HPDE6-E6E7 (cell line): ENCODE measurements at regions not wholly inside any gene's neighbourhood (a gene's known extent, or its start where the extent isn't known, plus 50 kb on each side); places are given as distances from the start of the nearest gene placed in this dataset.
"Not testable (repeated sequence)": the region's sequence is repeated elsewhere in the genome, so short reads cannot be mapped to it uniquely, and the experiment has no call there.

ENCODE experiments used
- DNase-seq: peaks from one replicate; pipeline ENCODE4 v3.0.0; 2011; ENCODE audit warnings: missing footprints; ENCODE audit errors: extremely low spot score

DNA sequence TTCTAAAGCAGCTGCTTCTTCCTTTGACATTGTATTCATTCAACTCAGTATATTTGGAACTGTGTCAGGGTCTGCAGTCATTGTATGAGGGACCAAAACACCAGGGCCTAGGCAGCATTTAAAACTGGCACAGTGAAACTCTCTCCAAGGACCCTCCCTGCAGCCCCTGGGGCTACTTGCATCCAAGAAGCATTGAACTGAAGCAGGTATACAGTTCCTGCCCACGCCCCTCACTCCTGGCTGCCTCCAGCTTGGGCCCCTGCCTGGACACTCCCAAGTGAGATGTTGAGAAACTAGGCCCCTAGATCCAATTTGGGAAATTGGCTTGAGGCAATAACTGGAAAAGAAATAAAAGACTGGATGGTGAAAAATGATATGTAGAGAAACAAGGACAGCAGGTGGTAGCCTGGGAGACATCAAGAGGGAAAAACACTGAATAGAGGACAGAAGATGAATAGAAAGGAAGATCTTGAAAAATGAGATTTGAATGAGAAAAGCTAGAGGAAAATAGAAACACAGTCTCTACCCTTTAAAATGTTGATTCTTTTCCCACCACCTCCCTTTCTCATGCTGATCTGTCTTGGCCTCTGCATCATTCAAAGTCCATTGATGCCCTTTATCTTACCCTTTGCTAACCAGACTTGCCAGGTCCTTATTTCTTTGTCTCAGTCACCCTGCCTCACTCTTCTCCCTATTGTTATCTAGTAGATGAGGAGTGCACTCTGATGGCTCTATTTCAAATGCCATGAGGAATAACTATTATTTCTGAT lies 368.8 kb upstream of the CDH8 start:
- no peak for DNase-seq

DNA sequence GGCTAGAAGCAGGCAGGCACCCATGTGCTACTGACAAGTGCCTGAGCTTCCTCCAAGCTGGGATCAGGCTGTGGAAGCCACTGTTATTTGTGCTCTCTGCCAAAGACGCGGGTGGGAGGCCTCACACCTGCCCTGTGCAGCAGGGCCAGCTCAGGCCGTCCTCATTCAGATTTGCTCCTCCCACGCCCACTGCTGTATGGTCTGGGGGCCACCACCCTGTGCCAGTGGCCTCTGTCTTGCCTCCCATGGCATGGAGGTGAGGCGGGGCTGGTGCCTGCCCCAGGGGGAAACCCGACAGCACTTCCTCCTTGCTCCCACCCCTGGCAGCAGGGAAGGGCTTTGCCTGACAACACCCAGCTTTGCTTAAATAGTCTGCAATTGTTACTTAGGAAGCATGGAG lies 356.5 kb upstream of the CDH8 start:
- no peak for DNase-seq

DNA sequence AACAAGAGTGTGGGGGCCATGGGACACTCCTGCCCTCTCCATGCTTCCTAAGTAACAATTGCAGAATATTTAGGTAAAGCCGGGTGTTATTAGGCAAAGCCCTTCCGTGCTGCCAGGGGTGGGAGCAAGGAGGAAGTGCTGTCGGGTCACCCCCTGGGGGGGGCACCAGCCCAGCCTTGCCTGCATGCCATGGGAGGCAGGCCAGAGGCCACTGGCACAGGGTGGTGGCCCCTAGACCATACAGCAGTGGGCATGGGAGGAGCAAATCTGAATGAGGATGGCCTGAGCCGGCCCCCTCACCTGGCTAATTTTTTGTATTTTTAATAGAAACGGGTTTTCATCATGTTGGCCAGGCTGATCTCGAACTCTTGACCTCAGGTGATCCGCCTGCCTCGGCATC lies 355.7 kb upstream of the CDH8 start:
- DNase-seq, result no peak

DNA sequence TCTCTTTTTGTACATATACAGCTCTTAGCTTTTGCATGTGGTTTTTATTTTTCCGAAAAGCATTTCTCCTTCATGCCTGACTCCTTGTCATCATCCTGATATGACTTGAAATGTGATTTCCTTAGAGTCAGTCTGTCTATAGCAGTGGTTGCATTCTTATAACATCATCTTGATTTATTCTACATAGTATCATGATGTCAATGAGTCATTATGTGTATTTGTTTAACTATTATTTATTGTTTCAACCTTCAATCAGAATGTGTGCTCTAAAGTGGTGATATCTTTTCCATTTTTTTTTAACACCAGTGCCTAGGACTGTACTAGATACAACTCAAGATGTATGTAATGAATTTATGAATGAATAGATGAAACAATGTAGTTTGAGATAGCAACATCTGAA lies 354.9 kb upstream of the CDH8 start:
- no peak for DNase-seq

DNA sequence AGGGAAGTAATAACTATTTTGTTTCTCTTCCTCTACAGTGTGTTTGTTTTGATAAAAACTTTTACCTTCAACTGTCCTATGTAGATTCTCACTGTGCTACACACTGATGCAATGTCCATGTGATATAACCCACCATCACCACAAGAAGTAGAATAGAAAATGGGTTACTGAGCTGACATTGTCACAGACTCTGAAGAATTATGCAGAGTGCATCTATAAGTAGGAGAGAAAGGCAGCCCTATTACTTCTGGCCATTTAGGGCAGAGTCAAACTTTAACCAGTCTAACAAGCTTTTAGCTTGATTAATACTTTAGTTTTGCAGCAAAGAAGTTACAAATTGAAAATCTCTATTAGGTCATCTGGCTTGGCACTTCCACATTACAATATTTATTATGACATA lies 354.0 kb upstream of the CDH8 start:
- DNase-seq, result no peak

DNA sequence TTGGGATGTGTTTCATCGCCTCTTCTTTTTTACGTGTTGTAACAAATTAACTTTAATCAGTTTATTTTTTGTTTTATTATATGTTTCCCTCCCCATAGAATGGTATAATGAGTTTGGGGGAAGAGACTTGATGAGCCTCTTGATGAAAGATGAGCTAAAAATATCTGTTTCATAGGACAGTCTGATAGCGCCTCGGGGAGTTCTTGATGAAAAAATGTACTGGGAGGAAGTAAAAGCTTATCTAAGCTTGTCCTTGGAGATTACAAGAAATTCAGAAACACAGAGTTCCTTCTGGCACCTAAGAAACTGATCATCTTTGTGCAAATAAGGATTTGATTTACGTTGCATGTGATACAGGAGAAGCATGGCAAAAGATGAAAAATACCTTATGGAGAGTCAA lies 350.2 kb upstream of the CDH8 start:
- DNase-seq, result no peak

DNA sequence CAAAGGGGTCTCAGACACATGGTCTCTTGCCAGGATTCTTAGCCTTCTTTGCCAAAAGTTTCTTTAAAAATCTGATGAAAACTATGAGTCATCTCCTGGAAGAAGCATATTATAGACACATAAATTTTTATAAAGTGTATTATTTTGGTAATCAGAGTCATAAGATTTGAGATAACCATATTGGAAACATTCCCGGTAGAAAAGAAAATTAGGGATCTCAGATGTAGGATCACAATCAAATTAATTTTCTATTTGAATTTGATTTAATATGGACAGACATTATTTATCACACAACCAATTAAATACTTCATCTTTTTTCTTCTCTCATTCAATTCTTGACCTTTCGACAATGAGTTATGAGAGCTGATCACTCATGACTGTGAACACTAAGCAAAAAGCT lies 347.7 kb upstream of the CDH8 start:
- no peak for DNase-seq

DNA sequence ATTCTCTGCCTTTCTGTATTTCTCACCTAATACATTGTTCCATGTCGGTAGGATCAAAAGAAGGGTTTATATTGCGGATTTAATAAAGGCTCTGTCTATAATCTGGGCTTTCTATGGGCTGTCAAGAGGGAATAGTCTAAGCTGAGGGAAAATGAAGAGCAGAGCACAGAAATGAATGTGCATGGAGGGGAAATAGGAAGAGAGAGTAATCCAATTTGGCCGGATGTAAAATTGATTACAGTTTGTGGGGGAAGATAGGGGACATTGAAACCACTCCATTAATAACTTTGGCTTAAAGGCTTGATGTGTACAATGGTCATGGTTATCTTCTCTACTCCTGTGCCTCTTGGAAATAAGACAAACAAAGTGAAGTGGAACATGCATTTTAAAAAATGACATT lies 334.2 kb upstream of the CDH8 start:
- no peak for DNase-seq

DNA sequence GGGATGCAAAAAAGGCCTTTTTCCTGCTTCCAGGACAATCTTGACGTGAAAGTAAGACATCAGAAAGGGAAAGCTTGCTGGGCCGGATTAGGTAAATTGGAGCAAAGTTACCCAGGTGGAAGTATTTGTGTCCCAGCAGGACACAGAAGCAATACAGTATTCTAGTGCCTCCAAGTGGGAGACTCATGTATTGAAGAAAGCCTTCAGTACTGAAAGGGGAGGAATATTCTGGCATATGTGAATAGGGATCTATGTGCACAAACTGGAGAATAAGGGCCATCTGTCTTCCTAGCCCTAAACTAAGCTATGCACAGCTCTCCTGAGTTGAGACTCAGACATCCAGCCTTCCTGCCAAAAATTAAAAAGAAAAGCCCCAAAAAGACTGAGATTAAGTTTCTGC lies 327.3 kb upstream of the CDH8 start:
- no peak for DNase-seq

DNA sequence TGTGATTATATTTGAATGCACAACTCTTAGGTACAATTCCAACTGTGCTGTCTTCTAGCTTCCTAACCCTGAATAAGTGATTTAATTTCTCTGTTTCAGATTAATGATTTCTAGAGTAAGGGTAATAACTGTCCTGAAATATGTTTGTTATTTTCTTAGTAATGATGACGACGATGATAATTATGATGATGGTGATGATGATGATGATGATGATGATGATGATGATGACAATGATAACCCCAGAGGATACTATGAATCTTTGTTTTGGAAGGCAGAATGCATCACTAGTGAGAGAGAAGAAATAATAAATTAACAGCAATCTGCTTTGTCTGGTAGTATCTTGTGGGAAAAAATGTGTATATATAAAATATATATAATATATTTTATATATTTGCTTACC lies 317.1 kb upstream of the CDH8 start:
- no peak for DNase-seq

DNA sequence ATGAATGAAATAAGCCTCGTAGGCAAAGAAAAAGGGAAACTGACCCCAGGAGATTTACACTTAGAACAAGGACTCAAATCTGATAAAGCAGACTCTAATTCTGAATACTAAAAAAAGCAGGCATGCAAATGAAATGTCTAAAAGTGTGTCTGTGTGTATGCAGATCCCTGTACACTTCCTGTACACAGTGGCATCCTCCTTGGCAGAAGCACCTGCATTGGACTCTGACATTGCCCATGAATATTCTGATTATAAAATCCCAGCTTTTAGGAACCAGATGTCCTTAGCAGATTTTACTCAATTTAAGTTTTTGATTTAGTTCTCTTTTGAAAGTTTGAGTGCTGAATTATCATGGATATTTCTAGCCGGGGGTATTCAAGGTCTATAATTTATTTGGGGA lies 306.0 kb upstream of the CDH8 start:
- DNase-seq, result no peak

DNA sequence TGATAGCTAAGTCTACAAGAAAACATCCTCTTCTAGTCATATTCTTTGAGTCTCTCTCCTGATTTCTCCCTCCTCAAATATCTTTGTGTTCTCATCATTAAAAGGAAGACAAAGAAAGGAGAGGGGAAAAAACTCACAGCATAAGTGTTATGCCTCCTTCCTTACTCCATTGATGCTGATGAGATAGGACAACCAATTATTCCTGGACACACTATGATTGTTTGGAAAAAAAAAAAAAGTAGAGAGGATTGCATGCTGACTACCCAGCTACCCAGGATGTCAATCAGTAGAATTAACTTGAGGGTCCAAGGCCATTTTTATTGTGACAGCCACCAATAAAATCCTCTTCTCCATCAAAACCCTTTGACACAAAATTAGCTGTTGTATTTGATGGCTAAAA lies 299.1 kb upstream of the CDH8 start:
- DNase-seq, result no peak

DNA sequence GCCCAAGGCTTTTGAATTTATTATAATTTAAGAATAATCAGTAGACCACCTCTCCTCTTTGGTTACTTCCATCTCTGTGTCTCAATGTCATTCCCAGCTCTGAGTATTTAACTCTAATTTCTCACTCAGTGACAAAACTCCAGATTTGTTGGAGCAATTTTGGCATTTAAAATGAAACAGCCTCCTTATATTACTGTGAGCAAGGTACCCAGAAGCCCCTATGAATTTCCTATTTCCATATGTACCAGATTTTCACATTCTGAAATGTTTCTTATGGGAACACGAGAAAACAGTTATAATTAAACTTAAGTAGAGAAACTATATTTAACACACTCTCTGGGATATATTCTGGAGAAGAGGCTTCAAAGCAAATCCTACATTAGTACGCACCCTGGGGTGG lies 285.4 kb upstream of the CDH8 start:
- no peak for DNase-seq

DNA sequence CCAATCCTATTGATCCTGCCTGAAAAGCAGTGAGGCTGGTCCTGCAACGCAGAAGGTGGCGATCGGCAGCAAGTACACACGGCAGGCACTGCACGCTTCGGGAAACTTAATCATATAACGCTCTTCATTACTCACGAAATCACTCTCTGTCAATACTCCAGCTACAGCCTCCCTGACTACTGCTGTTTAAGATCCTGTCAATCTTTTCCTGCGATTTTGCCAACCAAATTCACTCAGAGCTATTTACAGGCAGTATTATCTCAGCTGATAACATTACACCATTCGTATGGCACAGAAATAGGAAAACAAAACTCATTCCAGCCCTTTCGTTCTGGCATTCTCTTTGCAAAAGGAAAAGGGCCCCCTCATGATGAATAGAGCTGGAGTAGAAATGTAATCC lies 262.4 kb upstream of the CDH8 start:
- no peak for DNase-seq

DNA sequence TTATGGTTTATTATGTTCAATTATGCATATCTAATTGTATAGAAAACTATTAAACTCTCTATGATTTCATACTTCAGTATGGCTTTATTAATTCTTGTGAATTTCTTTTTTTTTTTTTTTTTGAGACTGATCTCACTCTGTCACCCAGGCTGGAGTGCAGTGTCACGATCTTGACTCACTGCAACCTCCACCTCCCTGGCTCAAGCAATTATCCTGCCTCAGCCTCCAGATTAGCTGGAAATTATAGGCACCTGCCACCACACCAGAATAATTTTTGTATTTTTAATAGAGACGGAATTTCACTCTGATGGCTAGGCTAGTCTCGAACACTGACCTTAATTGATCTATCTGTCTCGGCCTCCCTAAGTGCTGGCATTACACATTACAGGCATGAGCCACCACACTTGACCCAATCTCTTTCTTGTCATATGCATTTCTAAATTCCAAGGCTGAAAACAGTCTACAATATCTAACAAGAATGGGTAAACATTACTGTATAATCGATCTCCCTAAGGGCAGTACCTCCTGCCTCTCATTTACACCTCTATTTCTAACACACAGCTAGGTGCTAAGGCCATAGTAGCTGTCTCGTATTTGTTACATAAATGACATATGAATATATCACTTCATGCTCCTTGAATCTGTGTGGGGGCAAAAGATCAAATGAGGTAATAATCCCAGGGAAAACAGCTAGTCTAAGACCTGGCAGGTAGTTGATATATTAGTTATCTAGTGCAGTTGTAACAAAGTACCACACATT lies 258.2 kb upstream of the CDH8 start:
- DNase-seq, result no peak

DNA sequence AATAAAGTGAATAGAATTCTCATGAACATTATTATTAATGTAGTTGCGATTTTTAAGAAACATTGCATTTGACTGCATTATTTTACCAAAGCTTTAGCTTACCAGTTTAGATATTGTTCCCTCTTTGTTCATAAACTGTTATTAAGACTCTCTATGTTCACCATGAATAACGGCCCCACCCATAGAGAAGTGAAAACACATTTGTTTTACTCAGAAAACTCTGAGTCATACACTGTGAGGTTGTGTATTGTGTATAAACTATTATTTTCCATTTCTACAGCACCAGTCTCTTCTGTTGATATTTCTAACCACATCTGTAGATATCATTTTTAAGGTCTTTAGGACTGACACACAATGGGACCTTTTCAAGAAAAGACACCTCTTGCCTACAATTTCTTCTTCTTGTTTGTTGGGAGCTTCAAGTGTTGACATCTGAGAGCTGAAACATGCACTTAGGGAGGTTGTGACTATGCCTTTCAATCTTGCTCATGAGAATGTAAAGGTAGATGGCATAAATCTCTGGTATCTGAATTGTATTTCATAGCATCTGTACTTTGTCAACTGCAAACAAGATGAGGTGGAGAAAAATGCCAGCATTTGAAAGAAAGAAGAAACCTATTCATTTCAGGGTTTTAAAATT lies 252.9 kb upstream of the CDH8 start:
- no peak for DNase-seq

DNA sequence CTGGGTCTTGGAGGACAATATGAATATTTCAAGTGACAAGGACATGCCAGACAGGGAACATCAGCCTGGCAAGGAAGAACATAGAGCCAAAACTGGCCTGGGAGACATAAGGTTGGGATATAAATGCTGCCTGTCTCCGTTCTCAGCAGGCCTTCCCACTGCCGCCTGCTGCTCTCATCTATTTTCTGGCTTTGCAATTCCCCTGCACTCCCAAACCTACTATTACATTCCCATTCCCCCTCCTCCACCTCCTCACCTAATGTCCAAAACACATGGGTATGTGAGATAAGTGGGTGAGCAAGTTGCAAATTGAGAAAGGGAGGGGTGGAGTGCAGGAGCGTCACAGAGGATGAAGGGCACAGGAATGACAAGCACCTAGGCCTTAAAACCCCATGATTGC lies 244.3 kb upstream of the CDH8 start:
- no peak for DNase-seq

DNA sequence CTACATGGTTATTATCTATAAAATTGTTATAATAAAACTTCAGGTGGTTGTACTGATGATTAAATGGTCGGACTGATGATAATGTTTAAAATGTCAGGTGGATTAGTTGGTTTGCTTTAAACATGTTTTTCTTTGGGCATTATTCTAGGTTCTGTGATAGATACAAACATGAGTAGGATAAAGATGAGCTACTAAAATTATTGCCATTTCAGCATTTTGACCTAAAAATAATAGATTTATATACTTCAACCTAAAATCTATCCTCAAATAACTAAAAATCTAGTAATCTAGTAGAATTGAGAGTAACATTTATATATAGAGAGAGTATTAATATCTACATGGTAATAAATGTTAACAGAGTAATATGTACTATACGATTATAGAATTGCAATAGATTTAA lies 241.7 kb upstream of the CDH8 start:
- DNase-seq, result no peak

DNA sequence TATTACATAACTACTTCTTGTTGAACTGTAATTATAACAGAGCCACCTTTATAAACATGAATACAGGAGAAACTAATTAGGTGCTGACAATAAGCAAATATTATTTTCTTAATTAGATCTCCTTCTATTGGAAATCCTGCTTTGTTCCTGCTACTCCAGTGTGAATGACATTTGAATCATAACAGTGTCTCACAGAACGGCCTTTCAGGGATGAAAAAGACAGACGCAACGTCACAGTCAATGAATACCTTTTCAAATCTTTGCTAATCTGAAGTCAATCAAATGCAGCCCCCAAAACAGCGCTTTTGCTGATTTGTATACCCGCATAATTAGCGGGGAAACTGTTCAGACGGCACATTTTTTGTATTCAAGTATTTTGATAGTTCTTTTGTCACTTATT lies 240.4 kb upstream of the CDH8 start:
- no peak for DNase-seq

DNA sequence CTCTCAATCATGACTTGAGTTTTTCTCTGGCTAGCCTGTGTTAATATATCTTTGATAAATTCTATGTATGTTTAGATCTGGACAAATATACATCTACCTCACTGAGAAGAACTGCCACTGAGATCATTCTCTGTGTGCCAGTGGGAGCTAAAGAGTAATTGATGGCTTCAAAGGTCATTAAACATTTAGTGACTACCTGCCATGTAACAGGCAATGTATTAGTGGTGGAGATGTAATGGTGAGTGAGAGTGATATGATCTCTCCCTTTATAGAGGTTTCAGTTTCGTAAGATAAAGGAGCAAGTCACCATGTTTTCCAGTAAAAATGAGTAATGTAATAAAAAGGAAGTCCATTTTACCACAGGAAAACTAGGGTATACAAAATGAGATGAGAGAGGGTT lies 235.8 kb upstream of the CDH8 start:
- no peak for DNase-seq

DNA sequence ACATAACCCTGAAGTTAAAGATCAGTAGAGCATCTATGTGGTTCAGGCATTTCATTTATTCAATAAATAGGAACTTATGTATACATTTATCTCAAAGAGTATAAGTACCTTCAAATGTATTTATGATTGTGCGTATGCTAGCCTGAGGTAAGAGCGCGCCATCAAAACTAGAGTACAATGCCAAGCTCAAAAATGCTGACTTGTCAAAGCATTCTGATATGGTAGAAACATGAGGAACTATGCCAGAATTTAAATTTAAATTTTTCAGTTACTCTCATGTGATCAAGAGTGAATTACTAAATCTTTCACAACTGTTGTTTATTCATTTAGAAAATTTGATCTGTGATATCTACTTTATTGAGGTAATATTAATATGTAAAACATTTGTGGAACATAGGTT lies 225.5 kb upstream of the CDH8 start:
- DNase-seq, result no peak

DNA sequence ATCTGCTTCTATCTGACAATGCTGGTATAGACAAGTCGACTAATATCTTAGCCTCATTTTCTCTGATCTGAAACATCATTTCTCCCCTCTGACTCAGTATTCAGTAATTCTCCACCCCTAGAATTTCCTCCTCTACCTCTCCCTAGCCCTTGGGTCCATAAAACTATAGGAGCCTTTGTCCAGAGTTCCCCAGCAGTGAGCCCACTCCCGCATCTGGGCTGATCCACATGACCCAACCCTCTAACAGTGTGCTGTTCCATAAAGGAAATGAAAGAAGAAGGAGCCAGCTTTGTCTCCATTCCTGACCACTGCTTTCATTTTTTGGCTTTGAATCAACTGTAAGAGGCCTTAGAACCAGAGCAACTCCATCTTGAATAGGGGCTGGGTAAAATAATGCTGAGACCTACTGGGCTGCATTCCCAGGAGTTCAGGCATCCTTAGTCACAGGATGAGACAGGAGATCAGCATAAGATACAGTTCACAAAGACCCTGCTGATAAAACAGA lies 222.7 kb upstream of the CDH8 start:
- not testable (repeated sequence) for DNase-seq

DNA sequence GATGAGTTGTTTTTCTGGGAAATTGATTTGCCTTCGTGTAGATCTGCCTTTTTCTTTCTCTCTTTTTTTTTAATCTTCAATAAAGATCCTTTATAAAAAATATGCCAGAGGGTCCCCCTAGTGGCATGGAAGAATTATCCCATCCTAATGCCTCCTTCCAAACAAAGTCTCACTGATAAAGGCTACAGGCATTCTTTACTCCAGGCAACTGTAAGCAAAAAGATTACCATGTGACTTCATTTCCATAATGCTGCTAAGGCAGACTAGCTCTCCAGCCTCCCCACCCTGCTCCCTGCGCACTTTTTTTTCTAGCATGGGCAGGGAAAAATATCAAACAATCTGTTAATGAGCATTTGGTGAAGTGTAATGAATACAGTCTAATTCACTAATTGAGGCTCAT lies 220.2 kb upstream of the CDH8 start:
- DNase-seq, result peak; percentile 15
